HG02870 (cell line): ENCODE measurements at regions not wholly inside any gene's neighbourhood (a gene's known extent, or its start where the extent isn't known, plus 50 kb on each side); places are given as distances from the start of the nearest gene placed in this dataset.

Experiments used
- ATAC-seq: cut with Tn5 transposase; IDR thresholded peaks from one replicate; pipeline ENCODE4 v1.9.1; 2021; ENCODE audit warnings: mild to moderate bottlenecking, moderate library complexity; ENCODE audit not compliant: unreplicated experiment

GRCh38 chr17:413706-414380 is 61.2 kb upstream of the RPH3AL start:
- no peak for ATAC-seq

- no peak for ATAC-seq
Observed at GRCh38 chr17:413016-413350, 60.4 kb upstream of the RPH3AL start.

GRCh38 chr17:412211-413015 is 59.8 kb upstream of the RPH3AL start:
- no peak for ATAC-seq

- ATAC-seq, result no peak
Observed at GRCh38 chr17:411421-412120, 59.0 kb upstream of the RPH3AL start.

- ATAC-seq, result no peak
Observed at GRCh38 chr17:410543-411401, 58.2 kb upstream of the RPH3AL start.

- ATAC-seq, result peak; percentile 84
Observed at GRCh38 chr17:409848-410542, 57.4 kb upstream of the RPH3AL start.

GRCh38 chr17:409308-409847 is 56.8 kb upstream of the RPH3AL start:
- ATAC-seq, result no peak

- ATAC-seq, result no peak
Observed at GRCh38 chr17:404703-405102, 52.1 kb upstream of the RPH3AL start.
